ENCODE measurements at regions not wholly inside any gene's neighbourhood (a gene's known extent, or its start where the extent isn't known, plus 50 kb on each side); places are given as distances from the start of the nearest gene placed in this dataset.

- no peaks in the 10 kb centered on the region for H3K79me2 ChIP-seq (ENCODE audit: insufficient read depth, low read length)
- FAIRE-seq (no peak), DNase-seq (ENCODE audit: low read depth) (no peak)
- Mint-ChIP-seq H3K27me3 (ENCODE audit: low read depth, unreplicated experiment) (no peaks in the 10 kb centered on the region), H3K4me3 (ENCODE audit: unreplicated experiment) (no peak overlapping the region), H3K4me1 (ENCODE audit: low read depth, unreplicated experiment) (no peaks in the 10 kb centered on the region), H3K9me3 (ENCODE audit: unreplicated experiment) (peaks cover 2% of the 10 kb centered on the region), H3K27ac (ENCODE audit: unreplicated experiment) (no peak overlapping the region), H3K36me3 (ENCODE audit: low read depth, unreplicated experiment) (no peaks in the 10 kb centered on the region)
- no peak for TF ChIP-seq EZH2 (IDR thresholded peaks at IDR 0.05; ENCODE audit: insufficient read depth, low read length)
- TF ChIP-seq, protein P1, sequence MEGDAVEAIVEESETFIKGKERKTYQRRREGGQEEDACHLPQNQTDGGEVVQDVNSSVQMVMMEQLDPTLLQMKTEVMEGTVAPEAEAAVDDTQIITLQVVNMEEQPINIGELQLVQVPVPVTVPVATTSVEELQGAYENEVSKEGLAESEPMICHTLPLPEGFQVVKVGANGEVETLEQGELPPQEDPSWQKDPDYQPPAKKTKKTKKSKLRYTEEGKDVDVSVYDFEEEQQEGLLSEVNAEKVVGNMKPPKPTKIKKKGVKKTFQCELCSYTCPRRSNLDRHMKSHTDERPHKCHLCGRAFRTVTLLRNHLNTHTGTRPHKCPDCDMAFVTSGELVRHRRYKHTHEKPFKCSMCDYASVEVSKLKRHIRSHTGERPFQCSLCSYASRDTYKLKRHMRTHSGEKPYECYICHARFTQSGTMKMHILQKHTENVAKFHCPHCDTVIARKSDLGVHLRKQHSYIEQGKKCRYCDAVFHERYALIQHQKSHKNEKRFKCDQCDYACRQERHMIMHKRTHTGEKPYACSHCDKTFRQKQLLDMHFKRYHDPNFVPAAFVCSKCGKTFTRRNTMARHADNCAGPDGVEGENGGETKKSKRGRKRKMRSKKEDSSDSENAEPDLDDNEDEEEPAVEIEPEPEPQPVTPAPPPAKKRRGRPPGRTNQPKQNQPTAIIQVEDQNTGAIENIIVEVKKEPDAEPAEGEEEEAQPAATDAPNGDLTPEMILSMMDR (IDR thresholded peaks at IDR 0.05; ENCODE audit: insufficient read depth, low read depth, low read length): no peak
- no peaks in the 10 kb centered on the region for H3K4me1 ChIP-seq (ENCODE audit: insufficient read depth, low read length)
- H3K9me3 ChIP-seq (ENCODE audit: insufficient read depth, low read depth, low read length): no peaks in the 10 kb centered on the region
- H3K27me3 ChIP-seq (ENCODE audit: insufficient read depth, low read length): no peaks in the 10 kb centered on the region
- no peak overlapping the region for H3K27ac ChIP-seq (ENCODE audit: low read depth, low read length)
- H3K36me3 ChIP-seq (ENCODE audit: insufficient read depth, low read length): no peaks in the 10 kb centered on the region
- no peak overlapping the region for H3K4me2 ChIP-seq (ENCODE audit: low read length)
- H4K20me1 ChIP-seq (ENCODE audit: insufficient read depth, low read length): no peaks in the 10 kb centered on the region
- H3K9ac ChIP-seq (ENCODE audit: low read length): no peak overlapping the region
- no peak overlapping the region for H2AFZ ChIP-seq (ENCODE audit: low read depth, low read length)
- H3K4me3 ChIP-seq (ENCODE audit: insufficient read depth, low read depth, low read length): no peak overlapping the region
These were observed 389.2 kb downstream of the NXPH1 start for GRCh38 chr7:8822595-8822994.

GRCh38 chr7:8823486-8823885, 390.1 kb downstream of the NXPH1 start:
- Histone ChIP-seq H3K4me2 (ENCODE audit: low read length) (no peak overlapping the region), H3K79me2 (ENCODE audit: insufficient read depth, low read length) (no peaks in the 10 kb centered on the region), H4K20me1 (ENCODE audit: insufficient read depth, low read length) (no peaks in the 10 kb centered on the region), H3K27me3 (ENCODE audit: insufficient read depth, low read length) (no peaks in the 10 kb centered on the region), H3K9ac (ENCODE audit: low read length) (no peak overlapping the region), H3K36me3 (ENCODE audit: insufficient read depth, low read length) (no peaks in the 10 kb centered on the region), H2AFZ (ENCODE audit: low read depth, low read length) (no peak overlapping the region), H3K4me1 (ENCODE audit: insufficient read depth, low read length) (no peaks in the 10 kb centered on the region), H3K4me3 (ENCODE audit: insufficient read depth, low read depth, low read length) (no peak overlapping the region), H3K27ac (ENCODE audit: low read depth, low read length) (no peak overlapping the region), H3K9me3 (ENCODE audit: insufficient read depth, low read depth, low read length) (no peaks in the 10 kb centered on the region)
- H3K27ac Mint-ChIP-seq (ENCODE audit: unreplicated experiment): no peak overlapping the region
- FAIRE-seq (no peak), DNase-seq (ENCODE audit: low read depth) (no peak)
- no peaks in the 10 kb centered on the region for H3K4me1 Mint-ChIP-seq (ENCODE audit: low read depth, unreplicated experiment)
- H3K27me3 Mint-ChIP-seq (ENCODE audit: low read depth, unreplicated experiment): no peaks in the 10 kb centered on the region
- TF ChIP-seq, protein P1 (IDR thresholded peaks at IDR 0.05; ENCODE audit: insufficient read depth, low read depth, low read length): no peak
- TF ChIP-seq EZH2 (IDR thresholded peaks at IDR 0.05; ENCODE audit: insufficient read depth, low read length): no peak
- peaks cover 2% of the 10 kb centered on the region for H3K9me3 Mint-ChIP-seq (ENCODE audit: unreplicated experiment)
- H3K4me3 Mint-ChIP-seq (ENCODE audit: unreplicated experiment): no peak overlapping the region
- H3K36me3 Mint-ChIP-seq (ENCODE audit: low read depth, unreplicated experiment): no peaks in the 10 kb centered on the region

DNA sequence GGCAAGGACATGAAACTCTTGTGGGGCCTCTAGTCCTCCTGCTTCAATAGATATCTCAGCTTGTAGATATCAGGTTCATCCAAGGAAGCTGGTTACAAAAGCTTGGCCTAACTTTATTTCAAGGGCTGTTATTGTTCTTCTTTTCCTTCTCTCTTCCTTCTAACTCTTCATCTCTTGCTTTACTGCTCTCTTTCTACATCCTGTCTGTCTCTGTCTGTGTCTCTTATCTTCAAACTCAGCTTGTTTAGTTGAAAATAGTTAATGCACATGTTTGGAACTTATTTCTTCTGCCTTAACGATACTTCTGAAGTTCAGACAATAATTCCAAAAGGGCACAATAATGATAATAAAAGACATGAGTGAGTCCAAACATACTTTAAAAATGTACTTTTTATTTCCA, 393.9 kb downstream of the NXPH1 start:
- Histone ChIP-seq H3K79me2 (ENCODE audit: insufficient read depth, low read length) (no peaks in the 10 kb centered on the region), H3K4me3 (ENCODE audit: insufficient read depth, low read depth, low read length) (no peak overlapping the region), H3K27me3 (ENCODE audit: insufficient read depth, low read length) (no peaks in the 10 kb centered on the region), H3K9ac (ENCODE audit: low read length) (no peak overlapping the region), H2AFZ (ENCODE audit: low read depth, low read length) (no peak overlapping the region), H3K27ac (ENCODE audit: low read depth, low read length) (no peak overlapping the region), H4K20me1 (ENCODE audit: insufficient read depth, low read length) (no peaks in the 10 kb centered on the region), H3K36me3 (ENCODE audit: insufficient read depth, low read length) (no peaks in the 10 kb centered on the region), H3K4me2 (ENCODE audit: low read length) (no peak overlapping the region), H3K4me1 (ENCODE audit: insufficient read depth, low read length) (no peaks in the 10 kb centered on the region), H3K9me3 (ENCODE audit: insufficient read depth, low read depth, low read length) (no peaks in the 10 kb centered on the region)
- FAIRE-seq (no peak), DNase-seq (ENCODE audit: low read depth) (no peak)
- Mint-ChIP-seq H3K27ac (ENCODE audit: unreplicated experiment) (no peak overlapping the region), H3K4me3 (ENCODE audit: unreplicated experiment) (no peak overlapping the region), H3K36me3 (ENCODE audit: low read depth, unreplicated experiment) (no peaks in the 10 kb centered on the region), H3K9me3 (ENCODE audit: unreplicated experiment) (peaks cover 2% of the 10 kb centered on the region), H3K4me1 (ENCODE audit: low read depth, unreplicated experiment) (peaks cover 12% of the 10 kb centered on the region), H3K27me3 (ENCODE audit: low read depth, unreplicated experiment) (no peaks in the 10 kb centered on the region)
- no peak for TF ChIP-seq EZH2 (IDR thresholded peaks at IDR 0.05; ENCODE audit: insufficient read depth, low read length)
- TF ChIP-seq, protein P1 (IDR thresholded peaks at IDR 0.05; ENCODE audit: insufficient read depth, low read depth, low read length): no peak

Measured in astrocyte (in vitro differentiated cells and primary cell).